C4-2B (cell line): ENCODE measurements at regions not wholly inside any gene's neighbourhood (a gene's known extent, or its start where the extent isn't known, plus 50 kb on each side); places are given as distances from the start of the nearest gene placed in this dataset.

ENCODE experiments used
- H3K27ac ChIP-seq: fragments of 450-650 bp; 2 replicates; pipeline ENCODE4 v1.5.1; 2017
- ZFX ChIP-seq: fragments of 450-650 bp; IDR thresholded peaks from 2 replicates; pipeline ENCODE4 v1.6.1; 2017
- TF ChIP-seq, protein P1 (sequence below): fragments of 450-650 bp; conservative IDR thresholded peaks from 2 replicates; pipeline ENCODE4 v1.5.1; 2017; ENCODE audit warnings: mild to moderate bottlenecking

GRCh38 chr6:33967966-33968724 is 164.3 kb upstream of the MLN start:
- H3K27ac ChIP-seq = no peak overlapping the region
- no peak for TF ChIP-seq ZFX
- TF ChIP-seq, protein P1, sequence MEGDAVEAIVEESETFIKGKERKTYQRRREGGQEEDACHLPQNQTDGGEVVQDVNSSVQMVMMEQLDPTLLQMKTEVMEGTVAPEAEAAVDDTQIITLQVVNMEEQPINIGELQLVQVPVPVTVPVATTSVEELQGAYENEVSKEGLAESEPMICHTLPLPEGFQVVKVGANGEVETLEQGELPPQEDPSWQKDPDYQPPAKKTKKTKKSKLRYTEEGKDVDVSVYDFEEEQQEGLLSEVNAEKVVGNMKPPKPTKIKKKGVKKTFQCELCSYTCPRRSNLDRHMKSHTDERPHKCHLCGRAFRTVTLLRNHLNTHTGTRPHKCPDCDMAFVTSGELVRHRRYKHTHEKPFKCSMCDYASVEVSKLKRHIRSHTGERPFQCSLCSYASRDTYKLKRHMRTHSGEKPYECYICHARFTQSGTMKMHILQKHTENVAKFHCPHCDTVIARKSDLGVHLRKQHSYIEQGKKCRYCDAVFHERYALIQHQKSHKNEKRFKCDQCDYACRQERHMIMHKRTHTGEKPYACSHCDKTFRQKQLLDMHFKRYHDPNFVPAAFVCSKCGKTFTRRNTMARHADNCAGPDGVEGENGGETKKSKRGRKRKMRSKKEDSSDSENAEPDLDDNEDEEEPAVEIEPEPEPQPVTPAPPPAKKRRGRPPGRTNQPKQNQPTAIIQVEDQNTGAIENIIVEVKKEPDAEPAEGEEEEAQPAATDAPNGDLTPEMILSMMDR = no peak; the same call in 1 of the 2 replicates

- H3K27ac ChIP-seq = no peak overlapping the region
- TF ChIP-seq ZFX = no peak
- TF ChIP-seq, protein P1 = no peak
These were observed 163.5 kb upstream of the MLN start for GRCh38 chr6:33967265-33967767.

DNA sequence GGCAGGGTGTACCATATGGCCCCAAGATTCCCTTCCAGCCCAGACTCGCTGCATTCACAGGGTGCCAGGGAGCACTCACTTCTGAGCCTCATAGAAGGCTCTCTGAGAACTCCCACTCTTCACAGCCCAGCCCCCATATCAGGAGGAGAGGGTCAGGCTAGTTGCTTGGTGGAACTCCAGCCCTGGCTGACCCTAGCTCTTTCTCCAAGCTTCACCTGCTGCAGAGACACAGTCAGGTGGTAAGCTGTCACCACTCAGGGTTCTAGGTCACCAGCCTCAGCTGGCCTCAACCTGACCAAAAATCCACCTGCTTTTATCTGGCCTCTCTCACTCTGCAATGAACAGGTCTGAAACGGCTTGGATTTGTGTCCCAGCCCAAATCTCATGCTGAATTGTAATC is 162.7 kb upstream of the MLN start:
- no peak for TF ChIP-seq ZFX
- TF ChIP-seq, protein P1 = no peak
- H3K27ac ChIP-seq = no peak overlapping the region

DNA sequence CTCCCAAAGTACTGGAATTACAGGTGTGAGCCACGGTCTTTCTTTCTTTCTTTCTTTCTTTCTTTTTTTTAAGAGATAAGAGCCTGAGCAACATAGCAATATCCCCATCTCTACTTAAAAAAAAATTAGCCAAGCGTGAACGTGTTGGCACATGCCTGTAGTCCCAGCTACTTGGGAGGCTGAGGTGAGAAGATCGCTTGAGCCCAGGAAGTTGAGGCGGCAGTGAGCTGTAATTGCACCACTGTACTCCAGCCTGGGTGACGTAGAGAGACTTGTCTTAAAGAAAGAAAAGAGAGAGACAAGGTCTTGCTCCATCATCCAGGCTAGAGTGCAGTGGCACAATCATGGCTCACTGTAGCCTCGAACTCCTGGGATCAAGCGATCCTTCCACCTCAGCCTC is 162.0 kb upstream of the MLN start:
- TF ChIP-seq ZFX = no peak
- TF ChIP-seq, protein P1 = no peak
- H3K27ac ChIP-seq = no peak overlapping the region

DNA sequence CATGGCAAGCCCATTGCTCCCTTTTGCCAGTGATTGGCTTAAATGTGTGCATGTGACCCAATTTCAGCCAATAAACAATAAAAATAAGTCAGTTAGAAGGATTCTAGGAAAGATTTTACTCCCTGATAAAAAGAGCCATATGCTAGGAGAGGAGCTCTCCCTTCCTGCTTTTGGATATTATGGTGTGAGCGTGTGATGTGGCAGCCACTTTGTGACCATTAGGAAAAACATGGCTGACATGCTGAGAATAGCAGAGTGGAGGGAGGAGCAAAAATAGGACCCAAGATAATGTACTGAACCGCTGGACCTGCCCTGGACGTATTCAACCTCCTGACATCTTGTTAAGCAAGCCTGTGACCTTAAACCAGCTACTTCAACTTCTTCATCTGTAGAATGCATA is 160.6 kb upstream of the MLN start:
- no peak for TF ChIP-seq ZFX
- TF ChIP-seq, protein P1 = no peak
- H3K27ac ChIP-seq = no peak overlapping the region

GRCh38 chr6:33963136-33963750 is 159.4 kb upstream of the MLN start:
- TF ChIP-seq ZFX = no peak
- TF ChIP-seq, protein P1 = no peak
- no peak overlapping the region for H3K27ac ChIP-seq
